Hematopoietic multipotent progenitor cell treated with erythropoietin and hydrocortisone succinate and interleukin-3 and kit ligand, for 4 days (in vitro differentiated cells): ENCODE measurements at regions not wholly inside any gene's neighbourhood (a gene's known extent, or its start where the extent isn't known, plus 50 kb on each side); places are given as distances from the start of the nearest gene placed in this dataset.
"Not testable (repeated sequence)": the region's sequence is repeated elsewhere in the genome, so short reads cannot be mapped to it uniquely, and the experiment has no call there.

Source experiments
- DNase-seq: peaks from one replicate; pipeline ENCODE4 v3.0.0-alpha.2; 2015

DNA sequence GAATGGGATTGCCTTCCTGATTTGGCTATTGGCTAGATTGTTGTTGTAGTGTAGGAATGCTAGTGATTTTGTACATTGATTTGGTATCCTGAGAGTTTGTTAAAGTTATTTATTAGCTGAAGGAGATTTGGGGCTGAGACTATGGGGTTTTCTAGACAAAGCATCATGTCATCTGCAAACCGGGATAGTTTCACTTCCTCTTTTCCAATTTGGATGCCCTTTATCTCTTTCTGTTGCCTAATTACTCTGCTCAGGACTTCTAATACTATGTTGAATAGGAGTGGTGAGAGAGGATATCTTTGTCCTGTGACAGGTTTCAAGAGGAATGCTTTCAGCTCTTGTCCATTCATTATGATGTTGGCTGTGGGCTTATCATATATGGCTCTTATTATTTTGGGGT is 265.7 kb upstream of the MGAT4C start:
- no peak for DNase-seq

GRCh38 chr12:86513226-86513625 is 257.0 kb upstream of the MGAT4C start:
- DNase-seq, result no peak

- DNase-seq, result no peak
Measured at GRCh38 chr12:86496595-86496994, 240.4 kb upstream of the MGAT4C start.

- DNase-seq, result no peak
Measured at GRCh38 chr12:86484473-86484872, 228.3 kb upstream of the MGAT4C start.

DNA sequence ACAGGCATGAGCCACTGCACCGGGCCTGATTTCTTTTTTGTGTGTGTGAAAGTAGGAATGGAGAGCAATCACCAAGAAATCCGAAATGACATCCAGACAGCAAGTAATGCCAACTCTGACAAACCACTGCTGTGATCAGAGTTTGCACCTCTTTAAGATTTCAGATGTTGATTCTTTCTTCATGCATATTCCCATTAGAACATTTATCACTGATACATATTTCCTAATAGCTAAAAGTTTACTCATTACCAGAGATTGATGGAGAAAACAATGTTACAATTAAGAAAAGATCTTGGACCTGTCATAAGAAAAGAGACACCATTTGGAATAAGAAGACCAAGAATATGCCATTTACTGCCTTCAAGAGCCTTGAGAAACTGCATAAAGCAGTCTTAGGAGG is 217.0 kb upstream of the MGAT4C start:
- no peak for DNase-seq

DNA sequence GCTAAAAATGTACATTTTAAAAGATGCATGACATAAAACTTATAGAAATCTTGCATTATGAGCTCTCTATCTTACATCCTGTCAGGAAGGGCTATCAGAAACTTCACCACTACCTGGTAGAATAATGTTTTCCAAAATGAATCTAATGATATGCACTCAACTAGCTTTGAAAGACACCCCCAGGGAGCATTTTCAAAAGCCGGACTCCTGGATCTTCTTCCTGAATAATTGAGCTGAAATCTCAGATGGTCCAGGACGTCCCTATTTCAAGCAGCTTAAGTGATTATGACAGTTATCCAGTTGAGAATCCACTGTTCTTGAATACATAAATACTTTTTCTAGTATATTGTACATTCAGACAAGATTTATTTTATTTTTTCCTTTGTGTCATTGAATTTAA is 200.6 kb upstream of the MGAT4C start:
- no peak for DNase-seq

DNA sequence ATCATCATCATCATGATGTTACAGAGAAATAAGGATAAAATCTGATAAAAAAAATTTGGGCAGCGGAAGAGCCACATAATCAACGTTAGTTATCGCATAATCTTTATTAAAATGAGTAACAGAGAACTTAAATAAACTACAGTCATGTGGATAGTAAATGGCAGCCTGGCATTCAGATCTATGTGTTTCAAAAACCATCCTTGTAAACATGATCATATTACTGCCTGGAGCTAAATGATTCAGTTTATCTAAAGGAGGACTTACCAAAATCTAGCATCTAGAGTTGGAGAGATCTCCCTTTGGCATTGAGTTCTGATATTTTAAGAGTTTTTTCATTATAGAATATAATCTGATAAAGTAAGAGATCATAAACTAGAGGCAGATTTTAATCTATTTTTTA is 200.1 kb upstream of the MGAT4C start:
- no peak for DNase-seq

DNA sequence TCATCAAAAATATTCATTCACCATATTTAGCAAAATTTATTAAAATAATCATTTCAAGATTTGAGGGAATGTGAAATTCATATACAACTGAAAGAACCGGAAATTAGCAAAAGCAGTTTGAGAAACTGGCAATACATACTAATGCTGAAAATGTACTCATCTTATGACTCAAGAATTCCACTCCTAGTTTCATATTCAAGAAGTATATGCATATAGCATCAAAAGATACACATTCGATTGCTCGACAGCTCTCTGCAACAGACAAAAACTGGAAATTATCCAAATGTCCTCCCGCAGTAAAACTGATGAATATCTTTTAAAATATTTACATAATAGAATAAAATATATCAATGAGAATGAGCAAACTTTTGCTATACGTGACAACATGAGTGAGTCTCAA is 189.2 kb upstream of the MGAT4C start:
- no peak for DNase-seq

GRCh38 chr12:86435053-86435452 is 178.9 kb upstream of the MGAT4C start:
- DNase-seq, result no peak

GRCh38 chr12:86429824-86430223 is 173.6 kb upstream of the MGAT4C start:
- DNase-seq, result no peak

- no peak for DNase-seq
Measured at GRCh38 chr12:86421333-86421732, 165.1 kb upstream of the MGAT4C start.

DNA sequence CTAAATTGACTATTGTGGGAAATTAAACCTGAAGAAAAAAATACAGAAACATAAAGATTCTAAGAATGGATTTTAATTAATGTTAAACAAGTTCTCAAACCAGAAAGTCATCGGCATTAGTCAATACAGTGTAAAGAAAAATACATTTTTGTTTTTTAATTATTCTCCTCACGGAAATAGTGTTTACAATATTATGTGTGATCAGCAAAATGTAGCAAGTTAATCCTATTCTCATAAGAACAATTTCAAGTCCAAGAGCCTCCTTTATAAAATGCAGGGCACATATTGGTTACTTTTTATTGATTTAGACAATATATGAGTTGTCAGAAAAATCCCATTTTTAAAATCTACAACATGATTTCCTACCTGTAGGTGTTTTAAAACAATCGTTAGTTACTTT is 158.0 kb upstream of the MGAT4C start:
- DNase-seq, result no peak

DNA sequence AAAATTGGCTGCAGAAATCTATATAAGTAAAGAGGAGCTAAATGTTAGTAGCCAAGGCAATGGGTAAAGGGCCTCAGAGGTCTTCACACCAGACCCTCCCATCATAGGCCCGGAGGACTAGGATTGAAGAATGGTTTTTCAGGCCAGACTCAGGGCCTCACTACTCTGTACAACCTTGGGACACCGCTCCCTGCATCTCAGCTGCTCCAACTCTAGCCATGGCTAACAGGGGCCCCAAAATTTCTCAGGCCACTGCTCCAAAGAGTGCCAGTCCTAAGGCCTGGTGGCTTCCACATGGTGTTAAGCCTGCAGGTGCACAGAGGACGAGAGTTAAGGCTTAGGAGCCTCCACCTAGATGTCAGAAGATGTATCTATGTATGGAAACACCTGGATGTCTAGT is 155.5 kb upstream of the MGAT4C start:
- no peak for DNase-seq

DNA sequence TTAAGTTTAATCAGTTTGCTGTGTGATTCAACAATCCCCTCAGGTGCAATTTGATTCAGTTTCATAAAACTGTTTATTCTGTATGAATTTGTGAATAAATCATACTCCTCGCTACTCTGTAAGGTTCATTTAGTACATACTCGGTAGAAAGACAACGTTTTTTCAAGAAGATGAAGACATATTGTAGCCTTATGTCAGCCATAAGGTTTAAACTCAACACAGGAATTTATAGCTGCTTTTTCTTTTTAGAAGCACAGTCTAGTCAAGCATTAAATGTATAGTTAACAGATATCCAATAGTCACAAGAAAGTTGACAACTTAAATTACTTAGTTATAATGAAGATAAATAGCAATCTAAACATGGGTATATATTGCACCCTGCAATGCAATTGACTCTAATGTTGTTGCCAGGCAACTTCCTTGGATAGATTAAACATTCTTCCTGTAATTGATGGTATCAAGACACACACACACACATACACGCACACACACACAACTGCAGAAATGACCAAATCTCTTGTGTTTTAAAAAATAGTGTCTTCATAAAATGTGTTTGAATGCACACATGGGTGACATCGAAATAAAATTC is 151.5 kb upstream of the MGAT4C start:
- no peak for DNase-seq

- no peak for DNase-seq
Measured at GRCh38 chr12:86389949-86390348, 133.8 kb upstream of the MGAT4C start.

- no peak for DNase-seq
Measured at GRCh38 chr12:86387591-86388145, 131.5 kb upstream of the MGAT4C start.

DNA sequence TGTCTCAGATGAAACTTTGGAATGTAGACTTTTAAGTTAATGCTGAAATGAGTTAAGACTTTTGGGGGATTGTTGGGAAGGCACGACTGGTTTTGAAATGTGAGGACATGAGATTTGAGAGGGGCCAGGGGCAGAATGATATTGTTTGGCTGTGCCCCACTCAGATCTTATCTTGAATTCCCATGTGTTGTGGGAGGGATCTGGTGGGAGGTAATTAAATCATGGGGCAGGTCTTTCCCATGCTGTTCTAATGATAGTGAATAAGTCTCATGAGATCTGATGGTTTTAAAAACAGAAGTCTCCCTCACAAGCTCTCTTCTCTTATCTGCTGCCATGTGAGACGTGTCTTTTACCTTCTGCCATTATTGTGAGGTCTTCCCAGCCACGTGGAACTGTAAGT is 127.6 kb upstream of the MGAT4C start:
- DNase-seq, result not testable (repeated sequence)

DNA sequence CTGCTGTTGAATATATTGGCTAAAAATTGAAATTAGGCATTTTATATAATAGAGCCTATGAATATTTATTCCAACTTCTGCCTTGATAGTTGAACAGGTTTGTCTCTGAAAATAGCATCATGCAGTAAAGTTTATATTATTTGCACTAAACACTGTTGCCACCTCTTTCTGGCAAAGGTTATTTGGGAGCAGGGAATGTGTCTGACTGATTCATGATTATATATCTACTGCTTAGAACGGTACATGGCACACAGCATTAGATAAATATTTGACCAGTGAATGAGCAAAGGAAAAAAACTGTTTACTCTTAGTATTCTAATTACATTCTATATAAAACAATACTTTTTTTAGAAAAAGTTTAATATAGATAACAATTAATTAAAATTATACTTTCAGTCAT is 123.1 kb upstream of the MGAT4C start:
- no peak for DNase-seq

DNA sequence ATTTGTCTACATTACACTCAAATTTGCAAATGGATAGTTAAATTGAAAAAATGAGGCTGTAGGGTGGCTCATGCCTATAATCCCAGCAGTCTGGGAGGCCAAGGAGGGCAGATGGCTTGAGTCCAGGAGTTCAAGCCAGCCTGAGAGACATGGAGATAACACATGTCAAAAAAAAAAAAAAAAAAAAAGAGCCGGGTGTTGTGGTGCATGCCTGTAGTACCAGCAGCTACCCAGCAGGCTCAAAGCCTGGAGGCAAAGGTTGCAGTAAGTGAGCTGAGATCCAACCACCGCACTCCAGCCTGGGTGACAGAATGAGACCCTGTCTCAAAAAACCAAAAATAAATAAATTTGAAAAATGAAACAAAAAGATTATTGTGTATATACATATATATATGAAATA is 119.9 kb upstream of the MGAT4C start:
- DNase-seq, result no peak

GRCh38 chr12:86373813-86374212 is 117.6 kb upstream of the MGAT4C start:
- no peak for DNase-seq

DNA sequence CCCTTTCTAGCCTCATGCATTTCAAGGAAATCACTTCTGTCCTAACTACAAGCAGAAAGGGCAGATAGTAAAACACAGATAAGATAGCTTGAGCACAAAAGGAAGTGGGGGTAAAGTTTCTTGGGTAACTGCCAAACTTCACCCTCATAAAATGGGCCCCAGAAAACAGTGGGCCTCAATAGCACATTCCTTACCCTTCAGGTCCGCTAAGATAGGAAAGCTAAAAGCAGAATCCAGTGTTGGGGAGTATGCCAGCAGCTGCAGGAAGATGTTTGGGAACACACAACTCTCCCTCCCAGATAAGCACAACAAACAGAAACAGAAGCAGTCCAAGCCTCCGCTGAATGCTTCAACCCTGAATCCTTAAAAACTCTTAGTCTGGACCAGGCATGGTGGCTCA is 110.9 kb upstream of the MGAT4C start:
- no peak for DNase-seq

DNA sequence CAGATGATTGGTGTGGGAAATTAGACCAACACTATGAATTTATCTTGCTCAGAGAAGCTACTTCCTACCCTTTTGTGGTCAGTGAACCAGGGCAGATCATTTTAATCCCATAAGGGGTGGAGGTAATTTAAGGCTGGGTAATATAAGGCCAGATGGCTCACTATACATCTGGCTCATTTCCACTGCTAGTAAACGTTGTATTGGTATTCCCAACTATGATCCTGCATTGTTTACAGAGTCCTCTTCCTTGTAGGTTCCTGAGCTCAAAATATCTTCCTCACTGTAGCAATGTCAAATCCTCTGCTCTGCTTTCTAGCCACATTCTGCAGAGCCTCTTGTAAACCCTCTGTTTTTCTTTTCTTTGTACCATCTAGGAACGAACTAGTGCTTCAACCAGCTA is 93.0 kb upstream of the MGAT4C start:
- no peak for DNase-seq

- no peak for DNase-seq
Measured at GRCh38 chr12:86333955-86334522, 77.8 kb upstream of the MGAT4C start.

DNA sequence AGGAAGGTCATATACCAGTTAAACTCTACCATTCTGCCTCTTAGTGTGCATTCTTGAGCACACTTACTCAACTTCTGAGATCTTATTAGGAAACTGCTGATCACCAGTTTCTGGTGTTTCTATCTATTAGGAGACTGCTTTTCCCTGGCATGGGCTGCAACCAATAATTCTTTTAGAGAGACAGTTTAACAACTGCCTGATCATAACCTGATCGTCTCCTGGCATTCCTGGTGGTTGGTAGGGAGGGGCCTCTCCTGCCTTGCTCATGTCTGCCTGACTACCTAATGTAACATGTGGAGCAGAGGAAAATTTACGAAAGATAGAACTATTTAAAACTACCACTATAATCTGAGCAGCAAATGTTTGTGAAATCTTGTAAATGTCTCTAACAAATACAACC is 75.3 kb upstream of the MGAT4C start:
- DNase-seq, result no peak

GRCh38 chr12:86331012-86331411 is 74.8 kb upstream of the MGAT4C start:
- no peak for DNase-seq
